BE2C (cell line): ENCODE measurements at regions not wholly inside any gene's neighbourhood (a gene's known extent, or its start where the extent isn't known, plus 50 kb on each side); places are given as distances from the start of the nearest gene placed in this dataset.

ENCODE experiments used
- DNase-seq: peaks from one replicate; pipeline ENCODE4 v3.0.0-alpha.2; 2020
- H3K27me3 ChIP-seq: fragments of 250-450 bp; sonication (Bioruptor Pico); 2 replicates; pipeline ENCODE4 v1.5.1; 2020; ENCODE audit warnings: mild to moderate bottlenecking
- H3K36me3 ChIP-seq: fragments of 250-450 bp; sonication (Bioruptor Pico); 2 replicates; pipeline ENCODE4 v1.5.1; 2020; ENCODE audit warnings: mild to moderate bottlenecking
- H3K4me1 ChIP-seq: fragments of 250-450 bp; sonication (Bioruptor Pico); 2 replicates; pipeline ENCODE4 v1.5.1; 2020
- H3K4me3 ChIP-seq: 2 replicates; pipeline ENCODE4 v1.5.1; 2011; ENCODE audit warnings: low read depth, low read length
- H3K9me3 ChIP-seq: fragments of 250-450 bp; sonication (Bioruptor Pico); 2 replicates; pipeline ENCODE4 v1.5.1; 2020
- TF ChIP-seq, protein P1 (sequence below): IDR thresholded peaks from 2 replicates; pipeline ENCODE4 v1.5.1; 2012; ENCODE audit warnings: mild to moderate bottlenecking, low read depth, low read length

DNA sequence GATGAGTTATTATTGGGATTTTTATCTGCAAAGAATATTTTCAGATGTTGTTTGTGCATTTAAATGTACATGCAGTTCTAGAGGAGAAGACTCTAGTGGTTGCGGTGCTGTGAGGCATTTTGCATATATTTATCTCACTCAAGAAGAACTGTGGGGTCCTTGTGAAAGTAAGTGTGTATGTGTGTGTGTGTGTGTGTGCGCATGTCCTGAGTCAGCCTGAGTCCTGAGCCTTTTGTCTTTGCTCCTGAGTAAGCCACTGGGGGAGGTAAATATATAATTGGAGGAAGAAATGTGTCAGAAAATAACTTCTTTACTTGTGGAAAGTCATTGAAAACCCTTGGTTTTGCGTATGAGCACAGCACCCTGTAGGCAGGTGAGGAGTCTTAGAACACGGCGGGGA lies 55.6 kb upstream of the CD34 start:
- no peak for DNase-seq

DNA sequence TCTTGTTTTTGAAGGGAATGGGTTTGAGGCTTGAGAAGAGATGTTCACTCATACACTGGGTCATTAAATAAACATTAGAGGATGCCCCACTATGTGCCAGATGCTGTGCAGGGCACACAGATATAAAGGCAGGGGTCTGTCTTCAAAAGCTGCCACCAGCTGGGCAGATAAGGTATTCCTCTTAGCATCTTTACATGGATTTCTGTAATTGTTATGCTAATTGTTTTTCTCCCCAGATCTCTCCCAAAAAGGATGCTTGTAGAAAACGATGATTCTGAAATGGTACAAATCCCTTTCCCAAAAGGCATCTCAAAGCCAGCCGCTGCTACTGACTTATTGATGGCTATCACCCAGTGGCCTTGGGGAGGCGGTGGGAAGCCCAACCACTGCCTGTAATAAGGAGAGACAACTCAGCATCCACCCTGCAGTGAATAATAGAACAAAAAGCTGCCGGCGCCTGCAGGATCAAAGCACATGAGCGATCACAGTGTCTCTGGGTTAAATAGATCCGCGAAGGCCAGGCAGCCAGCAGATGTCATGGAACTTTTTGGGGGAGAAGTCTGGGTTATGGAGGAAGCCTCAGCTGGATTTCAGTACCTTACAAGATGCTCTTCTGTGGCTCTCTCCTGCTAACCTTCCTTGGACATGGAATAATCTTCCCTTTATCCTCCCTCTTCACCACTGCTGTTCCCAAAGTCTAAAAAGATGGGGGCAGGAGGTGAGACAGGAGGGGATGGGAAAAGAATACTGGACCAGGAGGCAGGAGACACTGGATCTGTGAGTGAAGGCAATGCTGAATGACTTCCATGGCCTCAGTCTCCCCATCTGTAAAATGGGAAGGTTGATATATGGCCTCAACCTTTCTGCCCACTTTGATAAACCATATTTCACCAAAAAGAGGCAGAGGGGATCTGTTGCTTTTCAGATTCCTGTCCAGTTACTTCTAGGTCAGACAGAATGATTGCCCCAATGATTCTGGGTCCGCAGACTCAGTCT lies 54.8 kb upstream of the CD34 start:
- no peaks in the 10 kb centered on the region for H3K36me3 ChIP-seq

More for the DNA sequence above, 55.6 kb upstream of the CD34 start:
- H3K4me3 ChIP-seq, result no peak overlapping the region
- no peaks in the 10 kb centered on the region for H3K36me3 ChIP-seq
- no peaks in the 10 kb centered on the region for H3K27me3 ChIP-seq
- TF ChIP-seq, protein P1, sequence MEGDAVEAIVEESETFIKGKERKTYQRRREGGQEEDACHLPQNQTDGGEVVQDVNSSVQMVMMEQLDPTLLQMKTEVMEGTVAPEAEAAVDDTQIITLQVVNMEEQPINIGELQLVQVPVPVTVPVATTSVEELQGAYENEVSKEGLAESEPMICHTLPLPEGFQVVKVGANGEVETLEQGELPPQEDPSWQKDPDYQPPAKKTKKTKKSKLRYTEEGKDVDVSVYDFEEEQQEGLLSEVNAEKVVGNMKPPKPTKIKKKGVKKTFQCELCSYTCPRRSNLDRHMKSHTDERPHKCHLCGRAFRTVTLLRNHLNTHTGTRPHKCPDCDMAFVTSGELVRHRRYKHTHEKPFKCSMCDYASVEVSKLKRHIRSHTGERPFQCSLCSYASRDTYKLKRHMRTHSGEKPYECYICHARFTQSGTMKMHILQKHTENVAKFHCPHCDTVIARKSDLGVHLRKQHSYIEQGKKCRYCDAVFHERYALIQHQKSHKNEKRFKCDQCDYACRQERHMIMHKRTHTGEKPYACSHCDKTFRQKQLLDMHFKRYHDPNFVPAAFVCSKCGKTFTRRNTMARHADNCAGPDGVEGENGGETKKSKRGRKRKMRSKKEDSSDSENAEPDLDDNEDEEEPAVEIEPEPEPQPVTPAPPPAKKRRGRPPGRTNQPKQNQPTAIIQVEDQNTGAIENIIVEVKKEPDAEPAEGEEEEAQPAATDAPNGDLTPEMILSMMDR, result no peak
- no peaks in the 10 kb centered on the region for H3K9me3 ChIP-seq
- no peaks in the 10 kb centered on the region; the same call in none of the 2 replicates for H3K4me1 ChIP-seq

DNA sequence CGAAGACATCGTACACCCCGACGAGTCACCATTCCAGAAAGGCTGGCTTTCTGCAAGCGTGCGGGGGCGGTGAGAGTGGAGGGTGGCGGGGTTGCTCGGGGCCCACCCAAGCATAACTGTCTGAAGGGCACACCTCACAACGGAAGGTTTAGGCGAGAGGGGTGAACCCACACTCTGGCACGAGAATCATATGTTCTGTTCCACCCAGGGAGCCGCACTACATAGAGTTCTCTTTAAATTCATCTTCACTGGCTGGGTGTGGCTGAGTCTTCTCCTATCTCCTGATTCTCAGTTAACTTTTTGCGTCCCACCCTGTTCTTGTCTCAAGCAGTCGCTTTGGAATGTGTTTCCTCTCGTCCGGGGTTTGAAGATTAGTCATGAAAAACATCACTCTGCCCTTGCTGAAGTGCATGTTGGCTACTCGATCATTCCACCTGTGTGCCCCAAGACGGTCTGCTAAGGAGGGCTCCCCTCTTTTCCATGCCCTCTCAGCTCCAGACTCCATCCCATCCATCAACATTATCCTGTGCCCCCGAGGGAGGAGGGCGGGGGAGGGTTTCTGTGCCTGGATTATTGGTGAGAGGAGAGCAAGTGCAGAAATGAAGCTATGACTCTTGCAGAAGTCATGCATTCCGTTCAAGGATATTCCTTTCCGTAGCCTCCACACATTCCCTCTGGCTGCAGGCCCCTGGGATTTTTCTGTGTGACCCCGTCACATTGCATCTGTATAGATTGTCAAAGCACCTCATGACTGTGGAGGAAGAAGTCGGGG lies 53.5 kb upstream of the CD34 start:
- Histone ChIP-seq H3K9me3 (no peaks in the 10 kb centered on the region), H3K27me3 (no peaks in the 10 kb centered on the region), H3K36me3 (no peaks in the 10 kb centered on the region), H3K4me3 (no peak overlapping the region; the same call in 1 of the 2 replicates), H3K4me1 (no peaks in the 10 kb centered on the region; the same call in none of the 2 replicates)
- TF ChIP-seq, protein P1, result no peak
- DNase-seq, result no peak

More for the DNA sequence above, 54.8 kb upstream of the CD34 start:
- H3K4me1 ChIP-seq, result no peaks in the 10 kb centered on the region; the same call in none of the 2 replicates
- no peaks in the 10 kb centered on the region for H3K9me3 ChIP-seq
- TF ChIP-seq, protein P1, result 0 out of 2 replicates have a peak, but pooled peaks have one; percentile 13
- H3K27me3 ChIP-seq, result no peaks in the 10 kb centered on the region
- no peak for DNase-seq
- no peak overlapping the region for H3K4me3 ChIP-seq

DNA sequence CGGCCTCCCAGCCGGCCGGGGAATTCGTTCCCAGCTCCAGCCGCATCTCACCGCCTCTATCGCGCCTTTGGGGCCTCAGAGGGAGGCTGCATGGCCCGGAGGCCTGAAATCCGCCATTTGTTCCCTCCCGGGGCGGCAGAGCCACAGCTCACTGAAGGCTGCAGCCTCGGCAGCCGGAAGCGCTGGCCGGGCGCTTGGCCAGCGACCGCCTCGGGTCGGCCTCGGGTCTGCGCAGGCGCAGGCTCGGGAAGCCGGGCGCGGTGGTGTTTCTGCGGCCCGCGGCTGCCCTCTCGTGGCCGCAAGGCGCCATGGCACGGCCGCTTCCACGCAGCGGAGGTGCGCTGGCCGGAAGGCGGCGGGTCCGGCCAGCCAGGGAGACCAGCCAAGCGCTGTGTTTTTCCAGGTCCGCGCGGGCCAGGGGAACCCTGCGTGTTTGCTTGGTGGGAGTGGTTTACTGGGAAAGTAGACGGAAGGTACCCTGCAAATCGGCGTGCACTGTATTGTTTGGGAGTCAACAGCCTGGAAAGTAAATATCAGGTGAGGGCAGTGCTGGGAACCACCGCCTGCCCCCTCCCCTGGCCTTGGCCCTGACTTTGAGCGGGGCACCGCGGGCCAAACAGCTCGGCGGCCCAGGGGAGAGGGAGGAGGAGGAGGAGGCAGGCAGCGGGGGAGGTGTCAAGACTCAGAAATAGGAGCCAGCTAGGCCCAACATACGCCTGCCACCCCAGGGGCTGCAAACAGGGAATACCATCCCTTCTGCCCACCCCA lies 52.7 kb upstream of the CD34 start:
- Histone ChIP-seq H3K36me3 (no peaks in the 10 kb centered on the region), H3K4me1 (no peaks in the 10 kb centered on the region; the same call in none of the 2 replicates), H3K9me3 (no peaks in the 10 kb centered on the region), H3K4me3 (peak overlapping the region; percentile 76), H3K27me3 (no peaks in the 10 kb centered on the region)
- TF ChIP-seq, protein P1, result peak; percentile 74
- peak; percentile 93 for DNase-seq

DNA sequence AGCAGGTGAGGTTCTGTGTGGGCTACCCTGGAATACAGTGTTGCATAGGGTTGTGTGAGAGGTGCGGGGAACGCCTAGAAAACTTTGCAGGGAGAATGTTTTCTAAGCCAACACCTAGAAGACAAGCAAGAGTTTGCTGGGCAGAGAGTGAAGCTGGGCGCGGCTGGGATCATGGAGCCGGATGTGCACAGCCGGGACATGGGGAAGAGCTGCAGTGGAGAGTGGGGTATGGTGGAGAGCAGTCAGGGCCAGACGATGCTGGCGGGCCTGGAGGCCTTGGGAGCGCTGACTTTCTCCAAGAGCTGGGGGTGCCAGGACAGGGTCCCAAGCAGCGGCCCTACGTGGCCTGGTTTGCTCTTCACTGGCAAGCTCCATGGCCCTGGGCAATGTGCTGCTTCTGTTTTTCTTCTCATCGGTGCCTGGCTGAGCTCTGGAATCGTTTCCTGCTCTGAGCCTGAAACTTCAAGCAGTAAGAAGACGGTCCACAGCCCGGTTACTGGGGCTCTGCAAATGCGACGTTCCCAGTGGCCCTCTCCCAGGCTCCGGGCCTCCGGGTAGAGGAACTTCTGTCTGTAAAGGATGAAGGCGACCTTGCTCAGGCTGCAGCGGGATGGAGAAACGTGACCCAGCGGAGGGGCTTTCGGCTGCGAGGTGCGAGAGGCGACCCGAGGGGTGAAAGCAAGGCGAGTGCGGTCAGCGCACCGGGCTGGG lies 51.9 kb upstream of the CD34 start:
- H3K4me3 ChIP-seq, result peak overlapping the region; percentile 76
- no peaks in the 10 kb centered on the region; the same call in none of the 2 replicates for H3K4me1 ChIP-seq
- DNase-seq, result peak; percentile 57
- H3K36me3 ChIP-seq, result no peaks in the 10 kb centered on the region
- TF ChIP-seq, protein P1, result no peak
- H3K9me3 ChIP-seq, result no peaks in the 10 kb centered on the region
- H3K27me3 ChIP-seq, result no peaks in the 10 kb centered on the region
